ENCODE measurements at regions not wholly inside any gene's neighbourhood (a gene's known extent, or its start where the extent isn't known, plus 50 kb on each side); places are given as distances from the start of the nearest gene placed in this dataset.
A peak's percentile ranks its signal among the peaks of the same experiment; 100 is the strongest.

- DNase-seq, result peak; percentile 87
These were observed 63.6 kb downstream of the SPINK2 start for GRCh38 chr4:56757821-56758411.

- DNase-seq, result peak; percentile 84
These were observed 64.2 kb downstream of the SPINK2 start for GRCh38 chr4:56757261-56757746.

DNA sequence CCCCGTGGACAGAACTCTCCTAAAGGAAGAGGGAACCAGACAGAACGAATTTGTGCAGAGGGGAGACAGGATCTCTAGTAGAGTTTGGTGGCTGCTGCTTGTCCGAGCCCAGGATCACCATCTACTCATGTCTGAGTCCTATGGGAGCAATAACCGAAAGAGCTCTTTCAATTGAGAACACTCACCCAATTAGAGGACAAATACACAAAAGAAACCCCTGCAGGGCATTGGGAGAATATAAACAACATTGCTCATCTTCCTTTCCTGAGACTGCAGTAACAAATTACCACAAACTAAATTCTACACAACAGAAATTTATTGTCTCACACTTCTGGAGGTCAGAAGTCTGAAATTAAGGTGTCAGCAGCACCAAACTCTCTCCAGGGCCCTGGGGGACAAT is 65.6 kb downstream of the SPINK2 start:
- DNase-seq, result no peak

DNA sequence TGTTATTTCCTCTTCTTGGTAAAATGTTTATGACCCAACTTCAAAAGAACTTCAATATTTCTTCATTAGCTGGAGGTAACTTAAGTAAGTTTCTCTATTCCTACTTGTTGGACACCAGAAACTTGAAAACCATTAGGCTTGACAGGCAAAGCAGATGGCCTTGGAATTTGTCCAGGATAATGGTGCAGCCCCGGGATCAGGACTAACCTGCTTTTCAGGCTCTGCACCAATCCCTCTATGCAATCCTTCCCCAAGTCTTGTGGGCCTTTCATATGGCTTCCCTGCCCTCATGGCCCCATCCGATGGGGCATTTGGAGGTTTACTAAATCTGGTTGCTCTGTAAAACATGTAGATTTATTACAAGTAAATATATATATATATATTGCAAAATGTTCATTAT is 68.5 kb downstream of the SPINK2 start:
- DNase-seq, result peak; percentile 83

- DNase-seq, result no peak
These were observed 69.1 kb upstream of the HOPX start for GRCh38 chr4:56750231-56750630.

GRCh38 chr4:56748271-56748670 is 67.2 kb upstream of the HOPX start:
- DNase-seq, result no peak

GRCh38 chr4:56746639-56747038 is 65.5 kb upstream of the HOPX start:
- DNase-seq, result no peak

DNA sequence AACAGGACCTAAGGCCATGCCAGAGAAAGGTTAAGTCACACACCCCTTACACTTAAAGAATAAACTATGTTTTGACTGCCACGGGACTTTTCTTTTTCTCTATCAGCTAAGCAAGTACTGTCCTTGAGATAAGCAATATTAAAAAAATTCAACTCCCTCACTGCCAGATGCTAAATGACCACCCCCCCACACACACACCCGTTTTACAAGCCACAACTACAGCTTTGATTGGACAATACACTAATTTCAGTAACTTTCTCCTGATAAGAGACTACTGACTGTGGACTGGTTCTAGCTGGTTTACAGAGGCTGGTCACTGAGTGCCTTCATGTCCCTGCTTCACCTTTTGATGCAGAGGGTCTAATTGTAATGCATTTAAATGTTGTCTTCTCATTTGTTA is 63.9 kb upstream of the HOPX start:
- DNase-seq, result no peak

DNA sequence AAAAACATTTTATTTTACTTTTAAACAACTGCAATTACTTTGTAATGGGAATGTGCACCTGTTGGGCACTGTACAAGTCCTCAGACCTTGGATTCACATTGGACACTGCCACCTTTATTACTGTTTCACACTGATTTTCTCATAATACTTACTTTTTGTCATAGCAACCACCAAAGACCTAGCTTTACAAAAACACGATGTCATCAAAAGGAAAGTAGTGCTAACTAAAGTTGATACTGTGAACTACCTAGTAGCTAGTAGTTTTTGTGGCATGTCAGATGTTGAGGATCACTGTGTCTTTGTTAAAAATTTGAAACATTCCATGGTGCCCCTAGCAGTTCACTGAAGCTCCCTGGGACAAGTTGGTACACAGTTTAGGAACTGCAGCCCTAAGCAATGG is 62.9 kb upstream of the HOPX start:
- DNase-seq, result no peak

DNA sequence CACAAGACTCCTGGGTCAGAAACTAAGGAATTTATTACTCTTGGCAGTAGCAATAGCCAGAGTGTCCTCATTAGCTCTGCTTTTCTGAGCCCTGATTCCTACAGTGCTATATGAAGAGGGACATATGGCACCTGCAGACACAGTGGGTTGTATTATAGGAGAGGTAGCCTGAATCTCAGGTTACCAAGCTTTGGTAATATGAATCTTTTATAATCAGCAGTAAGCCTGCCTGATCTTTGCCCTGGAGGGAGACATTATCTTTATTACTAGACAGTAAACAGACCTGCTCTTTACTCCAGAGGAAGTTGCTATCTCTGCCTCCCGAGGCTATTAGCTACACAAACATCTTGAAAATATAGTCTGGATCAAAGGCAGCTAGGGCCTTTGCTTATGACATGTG is 62.5 kb upstream of the HOPX start:
- DNase-seq, result peak; percentile 98

DNA sequence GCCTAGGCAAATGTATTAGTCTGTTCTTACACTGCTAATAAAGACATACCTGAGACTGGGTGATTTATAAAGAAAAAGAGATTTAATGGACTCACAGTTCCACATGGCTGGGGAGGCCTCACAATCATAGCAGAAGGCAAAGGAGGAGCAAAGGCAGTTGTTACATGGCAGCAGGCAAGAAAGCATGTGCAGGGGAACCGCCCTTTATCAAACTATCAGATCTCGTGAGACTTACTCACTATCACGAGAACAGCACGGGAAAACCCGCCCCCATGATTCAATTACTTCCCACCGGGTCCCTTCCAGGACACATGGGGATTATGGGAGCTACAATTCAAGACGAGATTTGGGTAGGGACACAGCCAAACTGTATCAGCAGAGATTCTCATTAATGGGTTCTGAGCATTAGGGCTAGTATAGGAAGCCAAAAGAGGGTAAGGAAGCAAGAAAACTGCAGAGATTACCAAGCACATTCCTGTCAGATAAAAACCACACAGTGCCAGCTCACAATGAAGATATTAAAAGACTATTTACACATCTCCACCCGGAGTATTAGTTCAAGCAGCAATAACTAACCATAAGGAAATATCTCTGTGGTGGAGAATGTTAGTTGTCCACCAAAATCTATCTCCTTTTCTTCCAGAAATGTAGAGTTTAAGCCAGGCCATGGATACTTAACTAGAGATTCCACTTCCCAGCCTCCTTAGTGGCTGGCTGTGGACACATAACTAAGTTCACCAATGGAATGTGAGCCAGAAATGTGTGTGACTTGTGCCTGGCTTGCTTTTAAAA is 61.2 kb upstream of the HOPX start:
- no peak for DNase-seq

- no peak for DNase-seq
These were observed 60.5 kb upstream of the HOPX start for GRCh38 chr4:56741595-56741994.

GRCh38 chr4:56739066-56739777 is 58.1 kb upstream of the HOPX start:
- no peak for DNase-seq

GRCh38 chr4:56737666-56738065 is 56.6 kb upstream of the HOPX start:
- peak; percentile 59 for DNase-seq

DNA sequence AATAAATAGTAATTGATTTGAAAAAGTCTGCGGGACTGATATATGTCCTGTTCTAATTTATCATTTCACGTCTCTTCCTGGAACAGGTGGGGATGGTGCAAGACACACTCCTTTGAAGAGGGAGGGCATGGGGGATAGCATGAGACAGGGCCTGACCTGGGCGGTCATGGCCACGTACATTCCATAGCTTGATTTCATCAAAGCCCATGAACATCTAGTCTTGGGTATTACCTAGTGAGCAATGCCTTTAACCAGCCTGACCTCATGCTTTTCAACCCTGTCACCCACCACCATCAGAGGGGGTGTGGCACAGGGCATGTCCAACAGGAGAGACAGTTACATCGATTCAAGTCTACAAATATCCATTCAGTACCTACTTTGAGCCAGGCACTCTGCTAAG is 52.3 kb upstream of the HOPX start:
- no peak for DNase-seq

- DNase-seq, result no peak
These were observed 51.2 kb upstream of the HOPX start for GRCh38 chr4:56732301-56732700.

GRCh38 chr4:56731857-56732256 is 50.8 kb upstream of the HOPX start:
- peak; percentile 69 for DNase-seq
